Sigmoid colon (tissue), 4 donors: ENCODE measurements at regions not wholly inside any gene's neighbourhood (a gene's known extent, or its start where the extent isn't known, plus 50 kb on each side); places are given as distances from the start of the nearest gene placed in this dataset.

ENCODE experiments used
- EP300 ChIP-seq, 4 donors: sonication (generic); formaldehyde crosslinking; IDR thresholded peaks; one replicate each; pipeline ENCODE4 v1.6.1; 2017; ENCODE audit warnings: antibody characterized with exemption in 4 of 4
- POLR2A ChIP-seq, 2 donors: fragments of 450-650 bp; IDR thresholded peaks; one replicate each; pipeline ENCODE4 v1.6.1; 2016; ENCODE audit warnings: antibody characterized with exemption in 2 of 2, mild to moderate bottlenecking in 2 of 2, moderate library complexity in 2 of 2
- TF ChIP-seq, protein P1 (sequence below), 4 experiments: fragments of 450-650 bp in 3 of 4; fragments of 200-600 bp in 1 of 4; IDR thresholded peaks; one replicate each; pipeline ENCODE4 v1.5.1; 2016 to 2019; ENCODE audit warnings: antibody characterized with exemption in 4 of 4, mild to moderate bottlenecking in 3 of 4, moderate library complexity in 2 of 4

DNA sequence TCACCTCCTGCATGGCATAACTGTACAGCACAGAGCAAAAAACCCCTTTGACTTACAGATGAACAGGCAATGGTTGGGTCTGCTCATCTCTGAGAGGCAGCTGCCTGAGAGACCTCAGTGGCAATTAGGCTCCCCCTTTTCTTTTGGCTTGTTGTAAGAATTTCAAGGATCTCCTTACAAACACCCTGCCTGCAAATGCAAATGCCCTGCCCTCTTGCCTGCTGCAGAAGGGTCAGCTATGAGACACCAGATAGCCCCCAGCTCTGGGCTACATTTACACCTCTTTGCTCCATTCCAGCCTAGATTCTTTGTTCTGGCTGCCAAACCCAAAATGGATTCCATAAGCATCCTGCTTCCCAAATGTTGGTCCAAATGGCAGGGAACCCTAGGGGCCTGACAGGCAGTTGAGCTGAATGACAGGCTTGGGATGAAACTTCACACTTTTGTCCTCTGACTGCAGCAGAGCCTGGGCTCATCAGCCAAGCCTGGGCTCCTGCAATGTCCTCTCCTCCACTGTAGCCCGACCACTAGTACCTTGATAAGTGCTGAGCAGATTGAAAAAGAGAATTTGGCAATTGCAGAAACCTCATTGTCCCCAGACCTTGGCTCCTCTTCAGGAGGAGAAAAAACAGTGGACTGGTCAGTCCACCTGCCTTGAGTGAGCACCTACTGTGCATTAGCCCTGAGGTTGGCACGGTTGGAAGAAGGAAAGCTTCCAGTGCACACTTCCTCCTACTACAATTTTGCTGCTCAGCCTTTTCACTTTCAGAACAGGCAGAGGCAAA is 678.3 kb downstream of the BCL11A start:
- TF ChIP-seq, protein P1, sequence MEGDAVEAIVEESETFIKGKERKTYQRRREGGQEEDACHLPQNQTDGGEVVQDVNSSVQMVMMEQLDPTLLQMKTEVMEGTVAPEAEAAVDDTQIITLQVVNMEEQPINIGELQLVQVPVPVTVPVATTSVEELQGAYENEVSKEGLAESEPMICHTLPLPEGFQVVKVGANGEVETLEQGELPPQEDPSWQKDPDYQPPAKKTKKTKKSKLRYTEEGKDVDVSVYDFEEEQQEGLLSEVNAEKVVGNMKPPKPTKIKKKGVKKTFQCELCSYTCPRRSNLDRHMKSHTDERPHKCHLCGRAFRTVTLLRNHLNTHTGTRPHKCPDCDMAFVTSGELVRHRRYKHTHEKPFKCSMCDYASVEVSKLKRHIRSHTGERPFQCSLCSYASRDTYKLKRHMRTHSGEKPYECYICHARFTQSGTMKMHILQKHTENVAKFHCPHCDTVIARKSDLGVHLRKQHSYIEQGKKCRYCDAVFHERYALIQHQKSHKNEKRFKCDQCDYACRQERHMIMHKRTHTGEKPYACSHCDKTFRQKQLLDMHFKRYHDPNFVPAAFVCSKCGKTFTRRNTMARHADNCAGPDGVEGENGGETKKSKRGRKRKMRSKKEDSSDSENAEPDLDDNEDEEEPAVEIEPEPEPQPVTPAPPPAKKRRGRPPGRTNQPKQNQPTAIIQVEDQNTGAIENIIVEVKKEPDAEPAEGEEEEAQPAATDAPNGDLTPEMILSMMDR (IDR thresholded peaks at IDR 0.05) = no peak
- TF ChIP-seq EP300 (IDR thresholded peaks at IDR 0.05) = no peak
- no peak for TF ChIP-seq POLR2A (IDR thresholded peaks at IDR 0.05)
